ENCODE measurements at regions not wholly inside any gene's neighbourhood (a gene's known extent, or its start where the extent isn't known, plus 50 kb on each side); places are given as distances from the start of the nearest gene placed in this dataset.

- H3K4me1 ChIP-seq, result peaks cover 40% of the 10 kb centered on the region
These were observed 189.4 kb upstream of the RREB1 start for GRCh38 chr6:6918216-6918983.

GRCh38 chr6:6919173-6919572, 188.6 kb upstream of the RREB1 start:
- Histone ChIP-seq H3K4me1 (peaks cover 40% of the 10 kb centered on the region), H3K27me3 (no peaks in the 10 kb centered on the region), H3K36me3 (no peaks in the 10 kb centered on the region), H3K9me3 (no peaks in the 10 kb centered on the region), H3K27ac (no peak overlapping the region), H3K4me3 (no peak overlapping the region)
- no peak for DNase-seq (ENCODE audit: low spot score in 2 of 2)
- no peak for TF ChIP-seq POLR2AphosphoS5 (IDR thresholded peaks at IDR 0.05)
- TF ChIP-seq CTCF (IDR thresholded peaks at IDR 0.05), result no peak
- no peak for TF ChIP-seq EP300 (IDR thresholded peaks at IDR 0.05)
- TF ChIP-seq POLR2A (IDR thresholded peaks at IDR 0.05), result no peak
- 91% methylated on average over 2 of the region's 2 CpGs for WGBS

More at GRCh38 chr6:6918216-6918983, 189.4 kb upstream of the RREB1 start:
- no peak for DNase-seq (ENCODE audit: low spot score in 2 of 2)
- no peak overlapping the region for H3K4me3 ChIP-seq
- TF ChIP-seq CTCF (IDR thresholded peaks at IDR 0.05), result no peak
- no peak for TF ChIP-seq POLR2A (IDR thresholded peaks at IDR 0.05)
- no peak for TF ChIP-seq POLR2AphosphoS5 (IDR thresholded peaks at IDR 0.05)
- TF ChIP-seq EP300 (IDR thresholded peaks at IDR 0.05), result no peak
- WGBS, result 49% methylated on average over 12 of the region's 12 CpGs
- no peaks in the 10 kb centered on the region for H3K9me3 ChIP-seq
- H3K27ac ChIP-seq, result no peak overlapping the region
- H3K36me3 ChIP-seq, result no peaks in the 10 kb centered on the region
- no peaks in the 10 kb centered on the region for H3K27me3 ChIP-seq

- H3K36me3 ChIP-seq, result no peaks in the 10 kb centered on the region
- DNase-seq (ENCODE audit: low spot score in 2 of 2), result no peak
- H3K4me1 ChIP-seq, result peaks cover 37% of the 10 kb centered on the region
- H3K4me3 ChIP-seq, result no peak overlapping the region
- peak overlapping the region; percentile 3 for H3K27ac ChIP-seq
- H3K27me3 ChIP-seq, result no peaks in the 10 kb centered on the region
- 67% methylated on average over 7 of the region's 9 CpGs for WGBS
- no peaks in the 10 kb centered on the region for H3K9me3 ChIP-seq
- no peak for TF ChIP-seq CTCF (IDR thresholded peaks at IDR 0.05)
- no peak for TF ChIP-seq POLR2A (IDR thresholded peaks at IDR 0.05)
- TF ChIP-seq EP300 (IDR thresholded peaks at IDR 0.05), result no peak
- TF ChIP-seq POLR2AphosphoS5 (IDR thresholded peaks at IDR 0.05), result no peak
These were observed 187.4 kb upstream of the RREB1 start for GRCh38 chr6:6920114-6920986.

GRCh38 chr6:6920987-6921313, 186.8 kb upstream of the RREB1 start:
- no peak for DNase-seq (ENCODE audit: low spot score in 2 of 2)
- Histone ChIP-seq H3K27ac (peak overlapping the region; percentile 3), H3K36me3 (no peaks in the 10 kb centered on the region)

More at GRCh38 chr6:6920987-6921313, 186.8 kb upstream of the RREB1 start:
- Histone ChIP-seq H3K27me3 (no peaks in the 10 kb centered on the region), H3K9me3 (no peaks in the 10 kb centered on the region), H3K4me1 (peaks cover 31% of the 10 kb centered on the region), H3K4me3 (no peak overlapping the region)
- WGBS, result 89% methylated on average over 7 of the region's 7 CpGs
- no peak for TF ChIP-seq CTCF (IDR thresholded peaks at IDR 0.05)
- TF ChIP-seq POLR2A (IDR thresholded peaks at IDR 0.05), result no peak
- TF ChIP-seq EP300 (IDR thresholded peaks at IDR 0.05), result no peak
- no peak for TF ChIP-seq POLR2AphosphoS5 (IDR thresholded peaks at IDR 0.05)
